Neural crest cell (in vitro differentiated cells): ENCODE measurements at regions not wholly inside any gene's neighbourhood (a gene's known extent, or its start where the extent isn't known, plus 50 kb on each side); places are given as distances from the start of the nearest gene placed in this dataset.

Experiments
- DNase-seq: peaks from one replicate; pipeline ENCODE4 v3.0.0; 2021; ENCODE audit warnings: low read depth, mixed read lengths, low spot score
- H3K27ac Mint-ChIP-seq: one replicate; pipeline ENCODE4 v1.8.0; 2021; ENCODE audit warnings: mild to moderate bottlenecking, mixed read lengths; ENCODE audit not compliant: unreplicated experiment
- H3K27me3 Mint-ChIP-seq: 2 replicates; pipeline ENCODE4 v1.8.0; 2021; ENCODE audit warnings: low read depth, mild to moderate bottlenecking, mixed read lengths
- H3K36me3 Mint-ChIP-seq: 2 replicates; pipeline ENCODE4 v1.8.0; 2021; ENCODE audit warnings: low read depth, mild to moderate bottlenecking, mixed read lengths
- H3K4me1 Mint-ChIP-seq: 2 replicates; pipeline ENCODE4 v1.8.0; 2021; ENCODE audit warnings: mixed read lengths
- H3K4me3 Mint-ChIP-seq: one replicate; pipeline ENCODE4 v1.8.0; 2021; ENCODE audit warnings: mild to moderate bottlenecking, mixed read lengths
- H3K9me3 Mint-ChIP-seq: 2 replicates; pipeline ENCODE4 v1.8.0; 2021; ENCODE audit warnings: mixed read lengths
- TF ChIP-seq, protein P1 (sequence below): fragments of 200-600 bp; sonication (generic); conservative IDR thresholded peaks from 2 replicates; pipeline ENCODE4 v1.5.0; 2021; ENCODE audit warnings: antibody characterized with exemption, mild to moderate bottlenecking

DNA sequence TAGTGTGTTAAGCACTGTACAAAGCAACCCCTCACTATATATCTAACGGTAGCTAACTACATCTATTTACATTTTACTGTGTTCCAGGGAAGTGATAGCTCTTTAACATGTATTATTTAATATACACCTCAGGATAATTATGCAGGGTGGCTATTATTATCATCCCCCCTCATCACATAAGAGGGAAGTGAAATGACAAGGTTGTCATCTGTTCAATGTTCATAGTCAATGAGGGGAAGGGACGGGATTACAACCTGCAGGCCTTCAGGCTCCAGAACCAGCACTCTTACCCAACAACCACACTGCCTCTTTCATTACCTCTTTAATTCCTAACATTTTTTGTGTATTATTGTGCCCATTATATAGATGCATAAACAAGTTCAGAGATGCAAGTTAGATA is 238.7 kb upstream of the ANO3 start:
- Mint-ChIP-seq H3K27me3 (no peaks in the 10 kb centered on the region), H3K27ac (no peak overlapping the region), H3K4me1 (no peaks in the 10 kb centered on the region), H3K36me3 (no peaks in the 10 kb centered on the region), H3K9me3 (no peaks in the 10 kb centered on the region), H3K4me3 (no peak overlapping the region)
- DNase-seq, result no peak
- TF ChIP-seq, protein P1, sequence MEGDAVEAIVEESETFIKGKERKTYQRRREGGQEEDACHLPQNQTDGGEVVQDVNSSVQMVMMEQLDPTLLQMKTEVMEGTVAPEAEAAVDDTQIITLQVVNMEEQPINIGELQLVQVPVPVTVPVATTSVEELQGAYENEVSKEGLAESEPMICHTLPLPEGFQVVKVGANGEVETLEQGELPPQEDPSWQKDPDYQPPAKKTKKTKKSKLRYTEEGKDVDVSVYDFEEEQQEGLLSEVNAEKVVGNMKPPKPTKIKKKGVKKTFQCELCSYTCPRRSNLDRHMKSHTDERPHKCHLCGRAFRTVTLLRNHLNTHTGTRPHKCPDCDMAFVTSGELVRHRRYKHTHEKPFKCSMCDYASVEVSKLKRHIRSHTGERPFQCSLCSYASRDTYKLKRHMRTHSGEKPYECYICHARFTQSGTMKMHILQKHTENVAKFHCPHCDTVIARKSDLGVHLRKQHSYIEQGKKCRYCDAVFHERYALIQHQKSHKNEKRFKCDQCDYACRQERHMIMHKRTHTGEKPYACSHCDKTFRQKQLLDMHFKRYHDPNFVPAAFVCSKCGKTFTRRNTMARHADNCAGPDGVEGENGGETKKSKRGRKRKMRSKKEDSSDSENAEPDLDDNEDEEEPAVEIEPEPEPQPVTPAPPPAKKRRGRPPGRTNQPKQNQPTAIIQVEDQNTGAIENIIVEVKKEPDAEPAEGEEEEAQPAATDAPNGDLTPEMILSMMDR, result no peak

DNA sequence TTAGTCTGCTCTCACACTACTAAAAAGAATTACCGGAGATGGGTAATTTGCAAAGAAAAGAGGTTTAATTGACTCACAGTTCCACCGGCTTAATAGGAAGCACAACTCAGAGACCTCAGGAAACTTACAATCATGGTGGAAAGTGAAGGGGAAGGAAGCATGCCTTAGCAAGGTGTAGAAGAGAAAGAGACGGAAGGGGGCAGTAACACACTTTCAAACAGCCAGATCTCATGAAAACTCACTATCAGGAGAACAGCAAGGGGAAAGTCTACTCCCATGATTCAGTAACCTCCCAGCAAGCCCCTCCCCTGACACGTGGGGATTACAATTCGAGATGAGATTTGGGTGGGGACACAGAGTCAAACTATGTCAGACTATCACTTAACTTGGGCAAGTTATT is 236.6 kb upstream of the ANO3 start:
- no peak overlapping the region for H3K27ac Mint-ChIP-seq
- no peaks in the 10 kb centered on the region for H3K9me3 Mint-ChIP-seq

DNA sequence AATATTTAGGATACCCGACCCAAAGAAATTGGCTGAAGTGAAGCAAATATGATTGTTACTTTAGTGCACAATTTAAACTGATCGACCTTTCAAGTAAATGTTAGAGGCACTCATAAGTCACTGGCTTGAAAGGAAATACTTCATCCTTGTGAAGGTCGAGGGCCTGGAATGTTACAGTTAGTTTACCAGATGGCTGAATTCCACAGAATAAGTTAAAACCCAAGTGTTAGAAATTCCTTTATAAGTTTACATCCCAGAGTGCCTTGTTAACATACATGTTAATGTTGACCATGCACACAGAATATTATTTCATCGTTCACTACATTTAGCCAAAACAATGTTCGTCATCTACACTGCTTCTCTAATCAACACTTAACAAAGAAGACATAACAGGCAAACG is 235.5 kb upstream of the ANO3 start:
- no peak overlapping the region for H3K4me3 Mint-ChIP-seq
- H3K36me3 Mint-ChIP-seq, result no peaks in the 10 kb centered on the region
- no peak overlapping the region for H3K27ac Mint-ChIP-seq
- H3K4me1 Mint-ChIP-seq, result no peaks in the 10 kb centered on the region
- H3K9me3 Mint-ChIP-seq, result no peaks in the 10 kb centered on the region
- DNase-seq, result no peak
- TF ChIP-seq, protein P1, result no peak
- H3K27me3 Mint-ChIP-seq, result no peaks in the 10 kb centered on the region

More for the DNA sequence above, 236.6 kb upstream of the ANO3 start:
- H3K36me3 Mint-ChIP-seq, result no peaks in the 10 kb centered on the region
- TF ChIP-seq, protein P1, result no peak
- no peak overlapping the region for H3K4me3 Mint-ChIP-seq
- H3K27me3 Mint-ChIP-seq, result no peaks in the 10 kb centered on the region
- DNase-seq, result no peak
- no peaks in the 10 kb centered on the region for H3K4me1 Mint-ChIP-seq

DNA sequence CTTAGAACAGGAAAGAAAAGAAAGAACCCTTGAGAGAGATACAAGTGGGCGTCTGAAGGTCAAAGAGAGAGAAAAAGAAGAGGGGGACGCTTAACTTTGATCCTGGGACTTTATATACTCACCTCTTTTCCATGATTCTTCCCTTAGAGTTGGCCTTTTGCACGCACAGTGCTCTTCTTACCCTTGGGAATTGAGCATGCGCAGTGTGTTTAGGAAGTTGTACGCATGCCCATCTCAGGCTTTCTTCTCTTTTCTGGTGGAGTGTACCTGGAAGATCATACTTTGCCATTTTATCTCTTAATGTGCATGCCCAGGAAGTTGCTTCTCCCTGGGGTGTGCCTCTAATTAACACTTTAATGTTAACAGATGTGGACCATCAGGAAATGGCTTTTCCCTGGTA is 229.6 kb upstream of the ANO3 start:
- no peak for DNase-seq
- H3K27ac Mint-ChIP-seq, result no peak overlapping the region
- H3K27me3 Mint-ChIP-seq, result no peaks in the 10 kb centered on the region
- TF ChIP-seq, protein P1, result no peak
- no peaks in the 10 kb centered on the region for H3K36me3 Mint-ChIP-seq
- H3K9me3 Mint-ChIP-seq, result no peaks in the 10 kb centered on the region
- H3K4me3 Mint-ChIP-seq, result no peak overlapping the region
- H3K4me1 Mint-ChIP-seq, result no peaks in the 10 kb centered on the region

DNA sequence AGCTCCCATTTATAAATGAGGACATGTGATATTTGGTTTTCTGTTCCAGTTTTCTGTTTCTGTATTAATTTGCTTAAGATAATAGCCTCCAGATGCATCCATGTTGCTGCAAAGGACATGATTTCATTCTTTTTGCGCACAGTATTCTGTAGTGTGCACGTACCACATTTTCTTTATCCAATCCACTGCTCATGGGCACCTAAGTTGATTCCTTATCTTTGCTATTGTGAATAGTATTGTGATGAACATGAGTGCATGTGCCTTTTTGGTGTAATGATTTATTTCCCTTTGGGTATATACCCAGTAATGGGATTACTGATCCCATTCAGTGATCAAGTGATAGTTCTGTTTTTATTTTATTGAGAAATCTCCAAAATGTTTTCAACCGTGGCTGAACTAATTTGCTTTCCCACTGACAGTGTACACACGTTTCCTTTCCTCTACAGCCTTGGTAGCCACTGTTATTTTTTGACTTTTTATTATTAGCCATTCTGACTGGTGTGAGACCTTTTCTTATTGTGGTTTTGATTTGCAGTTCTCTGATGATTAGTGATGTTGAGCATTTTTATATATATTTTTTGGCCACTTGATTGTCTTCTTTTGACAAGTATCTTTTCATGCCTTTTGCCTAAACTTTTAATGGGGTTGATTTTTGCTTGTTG is 226.0 kb upstream of the ANO3 start:
- TF ChIP-seq, protein P1, result no peak
- Mint-ChIP-seq H3K36me3 (no peaks in the 10 kb centered on the region), H3K4me1 (no peaks in the 10 kb centered on the region), H3K27me3 (no peaks in the 10 kb centered on the region), H3K27ac (no peak overlapping the region), H3K4me3 (no peak overlapping the region), H3K9me3 (no peaks in the 10 kb centered on the region)
- DNase-seq, result no peak
